OCI-LY7 (cell line): ENCODE measurements at regions not wholly inside any gene's neighbourhood (a gene's known extent, or its start where the extent isn't known, plus 50 kb on each side); places are given as distances from the start of the nearest gene placed in this dataset.

Experiments used
- CTCF ChIP-seq: fragments of 200-600 bp; sonication (generic); conservative IDR thresholded peaks from 2 replicates; pipeline ENCODE4 v1.5.1; 2014; ENCODE audit warnings: mild to moderate bottlenecking, antibody characterized with exemption, low read length, moderate library complexity, mixed read lengths
- EZH2phosphoT487 ChIP-seq: fragments of 200-600 bp; sonication (generic); IDR thresholded peaks from 2 replicates; pipeline ENCODE4 v1.6.1; 2018; ENCODE audit warnings: low read depth, borderline replicate concordance, mild to moderate bottlenecking, mixed run types, antibody characterized with exemption, low read length, moderate library complexity, mixed read lengths

DNA sequence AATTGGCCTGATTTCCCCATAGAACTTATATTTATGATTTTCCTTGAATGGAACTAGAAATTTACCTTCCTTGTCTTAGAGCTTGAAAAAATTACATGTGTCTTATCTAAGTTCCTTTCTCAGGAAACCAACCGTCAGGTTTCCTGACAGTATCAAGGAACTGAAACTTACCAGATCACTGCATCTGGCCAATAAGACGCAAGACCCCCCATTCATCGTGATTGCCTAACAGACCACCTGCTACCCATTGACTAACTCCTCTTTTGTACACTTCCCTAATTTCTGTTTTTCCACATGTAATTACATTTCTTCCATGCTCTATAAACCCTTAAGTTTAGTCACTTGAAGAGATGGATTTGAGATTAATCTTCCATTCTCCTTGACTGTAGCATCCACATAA, 517.2 kb upstream of the CBLB start:
- TF ChIP-seq CTCF (no peak), EZH2phosphoT487 (no peak)
